ENCODE measurements at regions not wholly inside any gene's neighbourhood (a gene's known extent, or its start where the extent isn't known, plus 50 kb on each side); places are given as distances from the start of the nearest gene placed in this dataset.

- TF ChIP-seq CTCF (IDR thresholded peaks at IDR 0.05) (no peak), CHD2 (IDR thresholded peaks at IDR 0.05; ENCODE audit: low read length, partially characterized antibody) (no peak), MAX (IDR thresholded peaks at IDR 0.05; ENCODE audit: low read depth) (no peak), REST (IDR thresholded peaks at IDR 0.05; ENCODE audit: low read depth, low read length) (no peak), SMC3 (IDR thresholded peaks at IDR 0.05; ENCODE audit: low read depth, low read length) (no peak), POLR2AphosphoS5 (IDR thresholded peaks at IDR 0.05; ENCODE audit: low read depth, low read length) (no peak), RFX5 (IDR thresholded peaks at IDR 0.05; ENCODE audit: low read length) (no peak), TEAD4 (IDR thresholded peaks at IDR 0.05; ENCODE audit: borderline replicate concordance, insufficient read depth) (no peak), SIN3A (IDR thresholded peaks at IDR 0.05; ENCODE audit: borderline replicate concordance, low read depth, low read length) (no peak), RCOR1 (IDR thresholded peaks at IDR 0.05; ENCODE audit: low read length) (no peak), FOXM1 (IDR thresholded peaks at IDR 0.05; ENCODE audit: low read depth) (no peak), USF1 (IDR thresholded peaks at IDR 0.05; ENCODE audit: borderline replicate concordance, low read depth) (no peak), EZH2phosphoT487 (IDR thresholded peaks at IDR 0.05; ENCODE audit: borderline replicate concordance, low read depth) (no peak), YY1 (IDR thresholded peaks at IDR 0.05; ENCODE audit: low read depth) (no peak)
These were observed 100.4 kb downstream of the PXDC1 start for GRCh38 chr6:3650959-3651697.

All from SK-N-SH (cell line).